T-cell (primary cell): ENCODE measurements at regions not wholly inside any gene's neighbourhood (a gene's known extent, or its start where the extent isn't known, plus 50 kb on each side); places are given as distances from the start of the nearest gene placed in this dataset.
A peak's percentile ranks its signal among the peaks of the same experiment; 100 is the strongest.

ENCODE experiments used
- ATAC-seq, 4 experiments: fragments of 200-7000 bp in 3 of 4; fragments of 150-1000 bp in 1 of 4; cut with Tn5 transposase; replicated peaks in 1 of 4; 1 replicate in 3 of 4; 2 replicates in 1 of 4; pipeline ENCODE4 v1.10.0; 2021; ENCODE audit warnings: moderate library complexity in 3 of 4, mild to moderate bottlenecking in 2 of 4, moderate number of reproducible peaks in 1 of 4
- CTCF ChIA-PET, 2 donors: fragments of 300-600 bp; sonication (Branson Sonifier 250); formaldehyde crosslinking; loops; one replicate each; lab custom pipeline; 2022; ENCODE audit warnings: antibody characterized with exemption in 2 of 2; lab: Charles Lee
- POLR2A ChIA-PET, 2 donors: fragments of 300-600 bp; sonication (Branson Sonifier 250); formaldehyde crosslinking; loops; one replicate each; lab custom pipeline; 2022; ENCODE audit warnings: antibody characterized with exemption in 2 of 2; lab: Charles Lee
- DNase-seq, 35 experiments: peaks; one replicate each; pipeline versions ENCODE4 v3.0.0 to v3.0.0-alpha.2; 2013 to 2023
- H3K27ac ChIP-seq: one replicate; pipeline ENCODE4 v1.5.1; 2013; ENCODE audit warnings: low read length
- H3K27me3 ChIP-seq, 2 experiments: replicated peaks in 1 of 2; 1 replicate in 1 of 2; 2 replicates in 1 of 2; pipeline versions ENCODE4 v1.6.1 to v1.7.0; 2013; ENCODE audit warnings: low read length in 1 of 2, mixed read lengths in 1 of 2; ENCODE audit not compliant: control insufficient read depth in 2 of 2, insufficient read depth in 2 of 2; ENCODE audit errors: extremely low read depth in 1 of 2
- H3K36me3 ChIP-seq, 2 donors: 1 replicate in 1 of 2; 2 replicates in 1 of 2; pipeline versions ENCODE4 v1.6.1 to v1.7.0; 2013; ENCODE audit warnings: low read length in 1 of 2; ENCODE audit not compliant: control insufficient read depth in 2 of 2, insufficient read depth in 1 of 2; ENCODE audit errors: extremely low read depth in 1 of 2
- H3K4me1 ChIP-seq, 2 experiments: 1 replicate in 1 of 2; 2 replicates in 1 of 2; pipeline versions ENCODE4 v1.6.1 to v1.7.0; 2013; ENCODE audit warnings: low read length in 2 of 2, mixed read lengths in 1 of 2; ENCODE audit not compliant: insufficient read depth in 2 of 2, control insufficient read depth in 1 of 2; ENCODE audit errors: extremely low read depth in 1 of 2
- H3K4me3 ChIP-seq, 2 donors: 1 replicate in 1 of 2; 2 replicates in 1 of 2; pipeline versions ENCODE4 v1.5.1 to v1.7.0; 2013; ENCODE audit warnings: mild to moderate bottlenecking in 2 of 2, low read length in 1 of 2, moderate library complexity in 1 of 2; ENCODE audit not compliant: control insufficient read depth in 1 of 2; ENCODE audit errors: extremely low read depth in 1 of 2
- H3K9me3 ChIP-seq: 2 replicates; pipeline ENCODE4 v1.7.0; 2013
- H3K27ac Mint-ChIP-seq, 2 donors: one replicate each; pipeline ENCODE4 v1.8.0; 2020 to 2021; ENCODE audit warnings: mild to moderate bottlenecking in 2 of 2, mixed read lengths in 2 of 2
- H3K27me3 Mint-ChIP-seq, 2 donors: one replicate each; pipeline ENCODE4 v1.8.0; 2021 to 2022; ENCODE audit warnings: mixed read lengths in 2 of 2
- H3K36me3 Mint-ChIP-seq: one replicate; pipeline ENCODE4 v1.8.0; 2021; ENCODE audit warnings: mixed read lengths
- H3K4me1 Mint-ChIP-seq, 3 donors: one replicate each; pipeline ENCODE4 v1.8.0; 2020 to 2022; ENCODE audit warnings: mixed read lengths in 3 of 3, mild to moderate bottlenecking in 1 of 3
- H3K4me3 Mint-ChIP-seq, 3 donors: one replicate each; pipeline ENCODE4 v1.8.0; 2020 to 2022; ENCODE audit warnings: mild to moderate bottlenecking in 3 of 3, mixed read lengths in 3 of 3, moderate library complexity in 3 of 3
- H3K9me3 Mint-ChIP-seq, 3 donors: one replicate each; pipeline ENCODE4 v1.8.0; 2020 to 2022; ENCODE audit warnings: mixed read lengths in 3 of 3
- WGBS: methylation state at CpG from one replicate; pipeline ENCODE4 v1.1.5; 2013; ENCODE audit warnings: missing lambda C conversion rate; ENCODE audit not compliant: insufficient coverage; 5-methylcytosine and 5-hydroxymethylcytosine counted together

DNA sequence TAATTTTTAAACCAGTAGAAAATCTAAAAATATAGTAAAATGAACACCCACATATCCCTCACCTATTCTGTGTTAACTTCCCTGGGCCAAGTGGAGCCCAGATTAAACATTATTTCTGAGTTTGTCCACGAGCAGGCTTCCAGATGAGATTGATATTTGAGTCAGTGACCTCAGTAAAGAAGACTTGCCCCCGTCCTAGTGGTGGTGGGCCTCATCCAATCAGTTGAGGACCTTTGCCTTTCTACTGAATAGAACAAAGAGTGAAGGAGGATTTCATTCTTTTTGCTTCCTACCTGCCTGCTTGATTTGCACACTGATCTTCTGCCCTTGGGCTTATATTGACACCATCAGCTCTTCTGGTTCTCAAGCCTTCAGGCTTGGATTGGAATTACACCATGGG, 174.7 kb upstream of the PLEKHG7 start:
- Mint-ChIP-seq H3K9me3 (peaks cover 3 to 7% (median 5%) of the 10 kb centered on the region in 3 donors), H3K27me3 (no peaks in the 10 kb centered on the region), H3K4me1 (peaks cover 15 to 29% (median 15%) of the 10 kb centered on the region in 3 donors), H3K27ac (no peak overlapping the region), H3K4me3 (no peak overlapping the region), H3K36me3 (peaks cover 3% of the 10 kb centered on the region)
- H3K9me3 ChIP-seq, result no peaks in the 10 kb centered on the region
- no peak overlapping the region for H3K27ac ChIP-seq
- WGBS, result no CpG with 5 or more reads among the region's 2 CpGs
- ChIA-PET POLR2A (no interaction called here), CTCF (no interaction called here)
- H3K4me3 ChIP-seq, result no peak overlapping the region
- DNase-seq, result no peak
- no peaks in the 10 kb centered on the region for H3K36me3 ChIP-seq
- no peaks in the 10 kb centered on the region for H3K27me3 ChIP-seq
- no peak for ATAC-seq
- no peaks in the 10 kb centered on the region for H3K4me1 ChIP-seq

- Histone ChIP-seq H3K4me1 (no peaks in the 10 kb centered on the region), H3K36me3 (no peaks in the 10 kb centered on the region), H3K9me3 (no peaks in the 10 kb centered on the region), H3K4me3 (no peak overlapping the region), H3K27ac (peak overlapping the region; percentile 50), H3K27me3 (no peaks in the 10 kb centered on the region)
- POLR2A ChIA-PET, result interaction anchor here in 1 of 2 donors (1.1 kb wide), 1 partner anchor 126 kb away, joined by 3 read pairs; no protein-coding TSS in a partner anchor
- peaks cover 10 to 31% (median 15%) of the 10 kb centered on the region in 3 donors for H3K4me1 Mint-ChIP-seq
- H3K9me3 Mint-ChIP-seq, result peaks cover 3 to 15% (median 5%) of the 10 kb centered on the region in 3 donors
- peak overlapping the region in 1 of 3 donors; percentile 23 for H3K4me3 Mint-ChIP-seq
- 61% methylated on average over 4 of the region's 4 CpGs for WGBS
- ATAC-seq (no peak), DNase-seq (no peak)
- CTCF ChIA-PET, result interaction anchor here in 1 of 2 donors (0.7 kb wide), 1 partner anchor 17 kb away, joined by 5 read pairs; no protein-coding TSS in a partner anchor
- peak overlapping the region; percentile 82 to 84 for H3K27ac Mint-ChIP-seq
- H3K27me3 Mint-ChIP-seq, result no peaks in the 10 kb centered on the region
- peaks cover 2% of the 10 kb centered on the region for H3K36me3 Mint-ChIP-seq
Observed at GRCh38 chr12:92524489-92524888, 178.3 kb upstream of the PLEKHG7 start.

GRCh38 chr12:92520511-92520910, 182.3 kb upstream of the PLEKHG7 start:
- ATAC-seq, result no peak
- Histone ChIP-seq H3K27me3 (no peaks in the 10 kb centered on the region), H3K36me3 (no peaks in the 10 kb centered on the region), H3K4me1 (no peaks in the 10 kb centered on the region), H3K4me3 (no peak overlapping the region), H3K27ac (no peak overlapping the region), H3K9me3 (no peaks in the 10 kb centered on the region)
- peaks cover 7 to 31% (median 15%) of the 10 kb centered on the region in 3 donors for H3K4me1 Mint-ChIP-seq
- H3K9me3 Mint-ChIP-seq, result peaks cover 3 to 15% (median 12%) of the 10 kb centered on the region in 3 donors
- peaks cover 2% of the 10 kb centered on the region for H3K36me3 Mint-ChIP-seq
- H3K27ac Mint-ChIP-seq, result no peak overlapping the region
- DNase-seq, result no peak
- ChIA-PET POLR2A (no interaction called here), CTCF (no interaction called here)
- H3K27me3 Mint-ChIP-seq, result no peaks in the 10 kb centered on the region
- H3K4me3 Mint-ChIP-seq, result no peak overlapping the region

GRCh38 chr12:92519284-92519683, 183.5 kb upstream of the PLEKHG7 start:
- DNase-seq (no peak), ATAC-seq (no peak)
- WGBS, result no CpG with 5 or more reads among the region's 1 CpG
- Mint-ChIP-seq H3K27me3 (no peaks in the 10 kb centered on the region), H3K27ac (no peak overlapping the region), H3K9me3 (peaks cover 3 to 15% (median 7%) of the 10 kb centered on the region in 3 donors), H3K36me3 (peaks cover 2% of the 10 kb centered on the region), H3K4me3 (no peak overlapping the region), H3K4me1 (peaks cover 2 to 24% (median 12%) of the 10 kb centered on the region in 3 donors)
- ChIA-PET POLR2A (no interaction called here), CTCF (no interaction called here)
- Histone ChIP-seq H3K27me3 (no peaks in the 10 kb centered on the region), H3K4me3 (no peak overlapping the region), H3K4me1 (no peaks in the 10 kb centered on the region), H3K27ac (no peak overlapping the region), H3K9me3 (no peaks in the 10 kb centered on the region), H3K36me3 (no peaks in the 10 kb centered on the region)

DNA sequence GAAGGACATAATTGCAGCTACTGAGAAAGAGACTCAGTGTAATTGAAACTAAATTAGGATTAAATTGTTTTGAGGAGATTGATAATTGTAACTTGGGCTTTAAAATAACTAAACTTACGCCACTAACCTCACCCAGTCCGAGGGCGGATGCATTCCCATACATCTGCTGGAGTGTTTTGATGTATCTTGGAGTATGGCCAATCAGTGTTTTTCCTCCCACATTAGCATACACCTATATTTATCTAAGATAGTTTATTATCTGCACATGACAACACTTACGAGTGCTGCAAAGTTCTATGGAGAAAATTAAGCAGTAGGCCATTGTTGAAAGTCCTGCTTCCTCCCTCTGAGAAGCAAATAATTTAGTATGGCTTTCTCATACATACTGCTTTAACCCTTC, 184.7 kb upstream of the PLEKHG7 start:
- ATAC-seq, result no peak

DNA sequence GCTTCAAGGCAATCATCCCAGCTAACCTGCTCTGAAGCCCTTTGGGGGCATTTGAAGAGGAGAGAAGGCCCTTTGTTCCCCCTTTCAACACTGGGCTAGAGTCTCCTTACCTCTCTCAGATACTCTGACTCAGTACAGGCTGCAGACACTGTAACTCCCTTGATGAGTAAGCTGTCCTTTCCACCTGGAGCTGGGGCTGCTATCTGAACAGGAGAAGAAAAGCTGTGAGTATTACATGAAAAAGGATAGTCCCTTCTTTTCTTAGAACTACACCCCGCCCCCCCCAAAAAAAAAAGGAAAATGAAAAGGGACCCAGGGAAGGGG, 186.6 kb upstream of the PLEKHG7 start:
- ATAC-seq (no peak), DNase-seq (no peak)
- Histone ChIP-seq H3K9me3 (no peaks in the 10 kb centered on the region), H3K36me3 (no peaks in the 10 kb centered on the region), H3K4me1 (no peaks in the 10 kb centered on the region), H3K27me3 (no peaks in the 10 kb centered on the region), H3K27ac (no peak overlapping the region), H3K4me3 (no peak overlapping the region)
- H3K9me3 Mint-ChIP-seq, result peaks cover 4 to 7% (median 4%) of the 10 kb centered on the region in 3 donors
- no peaks in the 10 kb centered on the region for H3K27me3 Mint-ChIP-seq
- no peak overlapping the region for H3K4me3 Mint-ChIP-seq
- ChIA-PET POLR2A (interaction anchor here in 1 of 2 donors (0.7 kb wide), 1 partner anchor 9 kb away, joined by 3 read pairs; no protein-coding TSS in a partner anchor), CTCF (interaction anchor here (0.6 to 0.8 kb wide), 3 partner anchors 9 to 790 kb away, joined by 4 read pairs; no protein-coding TSS in a partner anchor)
- no CpG with 5 or more reads among the region's 1 CpG for WGBS
- H3K36me3 Mint-ChIP-seq, result peaks cover 5% of the 10 kb centered on the region
- no peak overlapping the region for H3K27ac Mint-ChIP-seq
- H3K4me1 Mint-ChIP-seq, result peaks cover 0 to 15% (median 9%) of the 10 kb centered on the region in 3 donors

More for the DNA sequence above, 184.7 kb upstream of the PLEKHG7 start:
- no peak for DNase-seq
- Histone ChIP-seq H3K27me3 (no peaks in the 10 kb centered on the region), H3K4me3 (no peak overlapping the region), H3K9me3 (no peaks in the 10 kb centered on the region), H3K36me3 (no peaks in the 10 kb centered on the region), H3K4me1 (no peaks in the 10 kb centered on the region), H3K27ac (no peak overlapping the region)
- Mint-ChIP-seq H3K27ac (no peak overlapping the region), H3K9me3 (peaks cover 4 to 8% (median 7%) of the 10 kb centered on the region in 3 donors), H3K36me3 (peaks cover 5% of the 10 kb centered on the region), H3K4me3 (no peak overlapping the region), H3K27me3 (no peaks in the 10 kb centered on the region), H3K4me1 (peaks cover 0 to 15% (median 9%) of the 10 kb centered on the region in 3 donors)
- ChIA-PET CTCF (no interaction called here), POLR2A (no interaction called here)
- no CpG with 5 or more reads among the region's 4 CpGs for WGBS
